DND-41 (cell line): ENCODE measurements at regions not wholly inside any gene's neighbourhood (a gene's known extent, or its start where the extent isn't known, plus 50 kb on each side); places are given as distances from the start of the nearest gene placed in this dataset.

ENCODE experiments used
- ATAC-seq: fragments of 200-7000 bp; cut with Tn5 transposase; 3 replicates; pipeline ENCODE4 v1.9.1; 2021; ENCODE audit warnings: low read depth; ENCODE audit not compliant: insufficient read depth
- DNase-seq: peaks from one replicate; pipeline ENCODE4 v3.0.0-alpha.2; 2020
- H2AFZ ChIP-seq: 2 replicates; pipeline ENCODE4 v1.6.0; 2012; ENCODE audit warnings: low read depth, low read length
- H3K27ac ChIP-seq: 2 replicates; pipeline ENCODE4 v1.5.1; 2012; ENCODE audit warnings: low read length, inconsistent platforms
- H3K27me3 ChIP-seq: fragments of 200-600 bp; sonication (generic); 2 replicates; pipeline ENCODE4 v1.6.0; 2012; ENCODE audit warnings: low read length, mild to moderate bottlenecking, inconsistent platforms; ENCODE audit not compliant: insufficient read depth, poor library complexity
- H3K36me3 ChIP-seq: 2 replicates; pipeline ENCODE4 v1.5.1; 2012; ENCODE audit warnings: low read length, inconsistent platforms; ENCODE audit not compliant: insufficient read depth
- H3K4me1 ChIP-seq: 2 replicates; pipeline ENCODE4 v1.5.1; 2012; ENCODE audit warnings: mild to moderate bottlenecking, low read length; ENCODE audit not compliant: insufficient read depth
- H3K4me2 ChIP-seq: 2 replicates; pipeline ENCODE4 v1.6.0; 2012; ENCODE audit warnings: mild to moderate bottlenecking, moderate library complexity, low read length, inconsistent platforms; ENCODE audit not compliant: insufficient read depth
- H3K4me3 ChIP-seq, 2 experiments: fragments of 200-600 bp in 1 of 2; shearing (Covaris generic) in 1 of 2; 2 replicates each; pipeline ENCODE4 v1.5.1; 2012 to 2016; ENCODE audit warnings: inconsistent platforms in 2 of 2, low read length in 2 of 2, mild to moderate bottlenecking in 2 of 2, low read depth in 1 of 2, moderate library complexity in 1 of 2
- H3K79me2 ChIP-seq: 2 replicates; pipeline ENCODE4 v1.6.0; 2012; ENCODE audit warnings: low read length, inconsistent platforms; ENCODE audit not compliant: insufficient read depth
- H3K9ac ChIP-seq: 2 replicates; pipeline ENCODE4 v1.6.0; 2012; ENCODE audit warnings: low read depth, mild to moderate bottlenecking, inconsistent platforms, low read length, moderate library complexity
- H3K9me3 ChIP-seq: 2 replicates; pipeline ENCODE4 v1.5.1; 2012; ENCODE audit warnings: low read length, moderate library complexity, mild to moderate bottlenecking, inconsistent platforms; ENCODE audit not compliant: insufficient read depth, severe bottlenecking
- H4K20me1 ChIP-seq: 2 replicates; pipeline ENCODE4 v1.6.0; 2012; ENCODE audit warnings: low read length; ENCODE audit not compliant: insufficient read depth
- CTCF ChIP-seq: IDR thresholded peaks from 2 replicates; pipeline ENCODE4 v1.5.1; 2012; ENCODE audit warnings: borderline replicate concordance, low read length, moderate library complexity, mild to moderate bottlenecking; ENCODE audit not compliant: poor library complexity, severe bottlenecking; ENCODE audit errors: extremely low read depth
- EZH2 ChIP-seq: IDR thresholded peaks from 3 replicates; pipeline ENCODE4 v1.6.1; 2012; ENCODE audit warnings: borderline replicate concordance, low read depth, mild to moderate bottlenecking, moderate library complexity, low read length, inconsistent platforms; ENCODE audit not compliant: severe bottlenecking

GRCh38 chr6:53412751-53413150 is 64.0 kb upstream of the ELOVL5 start:
- ATAC-seq, result no peak
- Histone ChIP-seq H3K9ac (no peak overlapping the region), H3K4me3 (no peak overlapping the region), H4K20me1 (no peaks in the 10 kb centered on the region), H3K27ac (no peak overlapping the region), H3K9me3 (no peaks in the 10 kb centered on the region), H3K79me2 (no peaks in the 10 kb centered on the region), H2AFZ (no peak overlapping the region), H3K36me3 (no peaks in the 10 kb centered on the region), H3K4me1 (peaks cover 6% of the 10 kb centered on the region), H3K4me2 (no peak overlapping the region), H3K27me3 (no peaks in the 10 kb centered on the region)
- DNase-seq, result no peak
- no peak for TF ChIP-seq CTCF
- TF ChIP-seq EZH2, result no peak

GRCh38 chr6:53412021-53412715 is 63.4 kb upstream of the ELOVL5 start:
- H3K4me3 ChIP-seq, result no peak overlapping the region
- TF ChIP-seq EZH2 (no peak), CTCF (no peak)
- no peaks in the 10 kb centered on the region for H3K79me2 ChIP-seq
- H3K27me3 ChIP-seq, result no peaks in the 10 kb centered on the region
- H3K9ac ChIP-seq, result no peak overlapping the region
- no peaks in the 10 kb centered on the region for H3K36me3 ChIP-seq
- H3K4me1 ChIP-seq, result peaks cover 6% of the 10 kb centered on the region
- no peak for ATAC-seq
- H4K20me1 ChIP-seq, result no peaks in the 10 kb centered on the region
- H3K9me3 ChIP-seq, result no peaks in the 10 kb centered on the region
- no peak overlapping the region for H2AFZ ChIP-seq
- H3K27ac ChIP-seq, result no peak overlapping the region
- DNase-seq, result no peak
- H3K4me2 ChIP-seq, result no peak overlapping the region

GRCh38 chr6:53411451-53411850 is 62.7 kb upstream of the ELOVL5 start:
- no peak for TF ChIP-seq CTCF
- H3K4me1 ChIP-seq, result peaks cover 6% of the 10 kb centered on the region
- ATAC-seq (no peak), DNase-seq (no peak)
- H3K9me3 ChIP-seq, result no peaks in the 10 kb centered on the region
- H3K79me2 ChIP-seq, result no peaks in the 10 kb centered on the region
- H2AFZ ChIP-seq, result no peak overlapping the region
- no peak overlapping the region for H3K4me2 ChIP-seq
- no peaks in the 10 kb centered on the region for H4K20me1 ChIP-seq
- H3K27me3 ChIP-seq, result no peaks in the 10 kb centered on the region
- H3K9ac ChIP-seq, result no peak overlapping the region
- no peaks in the 10 kb centered on the region for H3K36me3 ChIP-seq
- H3K27ac ChIP-seq, result no peak overlapping the region
- H3K4me3 ChIP-seq, result no peak overlapping the region
